ENCODE measurements at regions not wholly inside any gene's neighbourhood (a gene's known extent, or its start where the extent isn't known, plus 50 kb on each side); places are given as distances from the start of the nearest gene placed in this dataset.

GRCh38 chr6:9576521-9576920 is 838.4 kb downstream of the TFAP2A start:
- Histone ChIP-seq H3K9me3 (replicated peaks) (no peaks in the 10 kb centered on the region), H3K4me3 (no peak overlapping the region), H3K27ac (replicated peaks) (no peak overlapping the region), H3K36me3 (no peaks in the 10 kb centered on the region), H3K4me1 (no peaks in the 10 kb centered on the region), H3K27me3 (ENCODE audit: low read depth) (no peaks in the 10 kb centered on the region)
- no peak for DNase-seq
- intact Hi-C loops (cut with micrococcal nuclease) = no loop called here
- TF ChIP-seq CTCF (IDR thresholded peaks at IDR 0.05; ENCODE audit: borderline replicate concordance) = no peak

- Histone ChIP-seq H3K27me3 (ENCODE audit: low read depth) (no peaks in the 10 kb centered on the region), H3K27ac (replicated peaks) (no peak overlapping the region), H3K36me3 (no peaks in the 10 kb centered on the region), H3K4me3 (no peak overlapping the region), H3K9me3 (replicated peaks) (no peaks in the 10 kb centered on the region), H3K4me1 (no peaks in the 10 kb centered on the region)
- intact Hi-C loops (cut with micrococcal nuclease) = no loop called here
- TF ChIP-seq CTCF (IDR thresholded peaks at IDR 0.05; ENCODE audit: borderline replicate concordance) = no peak
- DNase-seq = no peak
Measured at GRCh38 chr6:9566096-9566495, 848.8 kb downstream of the TFAP2A start.

GRCh38 chr6:9564021-9564420 is 850.9 kb downstream of the TFAP2A start:
- Histone ChIP-seq H3K27ac (replicated peaks) (no peak overlapping the region), H3K4me3 (no peak overlapping the region), H3K27me3 (ENCODE audit: low read depth) (no peaks in the 10 kb centered on the region), H3K36me3 (no peaks in the 10 kb centered on the region), H3K4me1 (no peaks in the 10 kb centered on the region), H3K9me3 (replicated peaks) (no peaks in the 10 kb centered on the region)
- no peak for DNase-seq
- TF ChIP-seq CTCF (IDR thresholded peaks at IDR 0.05; ENCODE audit: borderline replicate concordance) = no peak
- intact Hi-C loops (cut with micrococcal nuclease) = no loop called here

- no peaks in the 10 kb centered on the region for H3K4me1 ChIP-seq
- no peak overlapping the region for H3K4me3 ChIP-seq
- intact Hi-C loops (cut with micrococcal nuclease) = no loop called here
- no peak for TF ChIP-seq CTCF (IDR thresholded peaks at IDR 0.05; ENCODE audit: borderline replicate concordance)
- no peak overlapping the region for H3K27ac ChIP-seq (replicated peaks)
- DNase-seq = no peak
- no peaks in the 10 kb centered on the region for H3K27me3 ChIP-seq (ENCODE audit: low read depth)
- no peaks in the 10 kb centered on the region for H3K36me3 ChIP-seq
- H3K9me3 ChIP-seq (replicated peaks) = no peaks in the 10 kb centered on the region
Measured at GRCh38 chr6:9563568-9563967, 851.3 kb downstream of the TFAP2A start.

- H3K4me1 ChIP-seq = no peaks in the 10 kb centered on the region
- no peak overlapping the region for H3K27ac ChIP-seq (replicated peaks)
- intact Hi-C loops (cut with micrococcal nuclease) = no loop called here
- no peak overlapping the region for H3K4me3 ChIP-seq
- H3K9me3 ChIP-seq (replicated peaks) = peaks cover 41% of the 10 kb centered on the region
- H3K27me3 ChIP-seq (ENCODE audit: low read depth) = no peaks in the 10 kb centered on the region
- no peak for TF ChIP-seq CTCF (IDR thresholded peaks at IDR 0.05; ENCODE audit: borderline replicate concordance)
- H3K36me3 ChIP-seq = no peaks in the 10 kb centered on the region
- DNase-seq = no peak
Measured at GRCh38 chr6:9554806-9555205, 860.1 kb downstream of the TFAP2A start.

- Histone ChIP-seq H3K4me1 (no peaks in the 10 kb centered on the region), H3K9me3 (replicated peaks) (peaks cover 41% of the 10 kb centered on the region), H3K4me3 (no peak overlapping the region), H3K27me3 (ENCODE audit: low read depth) (no peaks in the 10 kb centered on the region), H3K27ac (replicated peaks) (no peak overlapping the region), H3K36me3 (no peaks in the 10 kb centered on the region)
- no peak for DNase-seq
- no peak for TF ChIP-seq CTCF (IDR thresholded peaks at IDR 0.05; ENCODE audit: borderline replicate concordance)
- intact Hi-C loops (cut with micrococcal nuclease) = no loop called here
Measured at GRCh38 chr6:9554323-9554722, 860.6 kb downstream of the TFAP2A start.

All from left ventricle myocardium inferior (tissue), 1 donor.